Activated naive CD4-positive, alpha-beta T cell treated with anti-CD3 and anti-CD28 coated beads for 36 hours (primary cell): ENCODE measurements at regions not wholly inside any gene's neighbourhood (a gene's known extent, or its start where the extent isn't known, plus 50 kb on each side); places are given as distances from the start of the nearest gene placed in this dataset.

Source experiments
- CTCF ChIA-PET: fragments of 350-600 bp; sonication (Branson Sonifier 250); formaldehyde crosslinking; loops from one replicate; lab custom pipeline; 2021; ENCODE audit warnings: antibody characterized with exemption; lab: Charles Lee
- DNase-seq: peaks from one replicate; pipeline ENCODE4 v3.0.0-alpha.2; 2020
- H3K27ac Mint-ChIP-seq: one replicate; pipeline ENCODE4 v1.8.0; 2021; ENCODE audit warnings: mild to moderate bottlenecking, mixed read lengths
- H3K27me3 Mint-ChIP-seq: one replicate; pipeline ENCODE4 v1.8.0; 2021; ENCODE audit warnings: low read depth, mixed read lengths
- H3K36me3 Mint-ChIP-seq: one replicate; pipeline ENCODE4 v1.8.0; 2021; ENCODE audit warnings: low read depth, mixed read lengths
- H3K4me1 Mint-ChIP-seq: one replicate; pipeline ENCODE4 v1.8.0; 2021; ENCODE audit warnings: low read depth, mixed read lengths
- H3K4me3 Mint-ChIP-seq: one replicate; pipeline ENCODE4 v1.8.0; 2021; ENCODE audit warnings: mild to moderate bottlenecking, moderate library complexity, mixed read lengths
- H3K9me3 Mint-ChIP-seq: one replicate; pipeline ENCODE4 v1.8.0; 2021; ENCODE audit warnings: mixed read lengths
- intact Hi-C: fragments of 100-400 bp; cut with micrococcal nuclease; formaldehyde crosslinking; loops from one replicate; pipeline ENCODE4 v1.15.1; 2023

- H3K36me3 Mint-ChIP-seq: no peaks in the 10 kb centered on the region
- no peaks in the 10 kb centered on the region for H3K4me1 Mint-ChIP-seq
- intact Hi-C loops: no loop called here
- no peak for DNase-seq
- no peaks in the 10 kb centered on the region for H3K9me3 Mint-ChIP-seq
- H3K27me3 Mint-ChIP-seq: peaks cover 11% of the 10 kb centered on the region
- no peak overlapping the region for H3K4me3 Mint-ChIP-seq
- H3K27ac Mint-ChIP-seq: no peak overlapping the region
- CTCF ChIA-PET: no interaction called here
These were observed 145.9 kb upstream of the OPCML start for GRCh38 chr11:133678191-133678590.

GRCh38 chr11:133677387-133677786 lies 145.1 kb upstream of the OPCML start:
- H3K9me3 Mint-ChIP-seq: no peaks in the 10 kb centered on the region
- CTCF ChIA-PET: no interaction called here
- H3K27me3 Mint-ChIP-seq: peaks cover 11% of the 10 kb centered on the region
- no peak for DNase-seq
- intact Hi-C loops: no loop called here
- no peak overlapping the region for H3K27ac Mint-ChIP-seq
- no peaks in the 10 kb centered on the region for H3K4me1 Mint-ChIP-seq
- H3K36me3 Mint-ChIP-seq: no peaks in the 10 kb centered on the region
- no peak overlapping the region for H3K4me3 Mint-ChIP-seq

GRCh38 chr11:133676265-133676664 lies 144.0 kb upstream of the OPCML start:
- Mint-ChIP-seq H3K36me3 (no peaks in the 10 kb centered on the region), H3K9me3 (no peaks in the 10 kb centered on the region), H3K4me1 (no peaks in the 10 kb centered on the region), H3K27ac (no peak overlapping the region), H3K4me3 (no peak overlapping the region), H3K27me3 (peaks cover 6% of the 10 kb centered on the region)
- CTCF ChIA-PET: interaction anchor here (0.6 kb wide), 1 partner anchor 139 kb away, joined by 3 read pairs; no protein-coding TSS in a partner anchor
- intact Hi-C loops: no loop called here
- DNase-seq: no peak

- H3K9me3 Mint-ChIP-seq: no peaks in the 10 kb centered on the region
- intact Hi-C loops: no loop called here
- no peak overlapping the region for H3K27ac Mint-ChIP-seq
- no peak for DNase-seq
- H3K4me1 Mint-ChIP-seq: no peaks in the 10 kb centered on the region
- no peaks in the 10 kb centered on the region for H3K36me3 Mint-ChIP-seq
- H3K27me3 Mint-ChIP-seq: no peaks in the 10 kb centered on the region
- H3K4me3 Mint-ChIP-seq: no peak overlapping the region
- CTCF ChIA-PET: no interaction called here
These were observed 137.2 kb upstream of the OPCML start for GRCh38 chr11:133669371-133670053.

GRCh38 chr11:133663135-133663985 lies 131.1 kb upstream of the OPCML start:
- CTCF ChIA-PET: interaction anchor here (0.6 kb wide), 1 partner anchor 383 kb away, joined by 3 read pairs; no protein-coding TSS in a partner anchor
- Mint-ChIP-seq H3K4me3 (no peak overlapping the region), H3K36me3 (no peaks in the 10 kb centered on the region), H3K27ac (no peak overlapping the region), H3K27me3 (no peaks in the 10 kb centered on the region), H3K4me1 (no peaks in the 10 kb centered on the region), H3K9me3 (no peaks in the 10 kb centered on the region)
- intact Hi-C loops: no loop called here
- no peak for DNase-seq

GRCh38 chr11:133661846-133662245 lies 129.5 kb upstream of the OPCML start:
- no peaks in the 10 kb centered on the region for H3K4me1 Mint-ChIP-seq
- CTCF ChIA-PET: no interaction called here
- no peak overlapping the region for H3K4me3 Mint-ChIP-seq
- no peak for DNase-seq
- no peaks in the 10 kb centered on the region for H3K36me3 Mint-ChIP-seq
- intact Hi-C loops: no loop called here
- no peaks in the 10 kb centered on the region for H3K27me3 Mint-ChIP-seq
- H3K9me3 Mint-ChIP-seq: no peaks in the 10 kb centered on the region
- no peak overlapping the region for H3K27ac Mint-ChIP-seq

- Mint-ChIP-seq H3K27ac (no peak overlapping the region), H3K4me1 (no peaks in the 10 kb centered on the region), H3K36me3 (no peaks in the 10 kb centered on the region), H3K27me3 (no peaks in the 10 kb centered on the region), H3K4me3 (no peak overlapping the region), H3K9me3 (no peaks in the 10 kb centered on the region)
- no peak for DNase-seq
- CTCF ChIA-PET: no interaction called here
- intact Hi-C loops: no loop called here
These were observed 127.9 kb upstream of the OPCML start for GRCh38 chr11:133660202-133660568.

GRCh38 chr11:133659538-133660201 lies 127.4 kb upstream of the OPCML start:
- H3K4me3 Mint-ChIP-seq: no peak overlapping the region
- intact Hi-C loops: no loop called here
- CTCF ChIA-PET: no interaction called here
- H3K27me3 Mint-ChIP-seq: no peaks in the 10 kb centered on the region
- H3K9me3 Mint-ChIP-seq: no peaks in the 10 kb centered on the region
- H3K36me3 Mint-ChIP-seq: no peaks in the 10 kb centered on the region
- DNase-seq: no peak
- H3K4me1 Mint-ChIP-seq: no peaks in the 10 kb centered on the region
- H3K27ac Mint-ChIP-seq: no peak overlapping the region

GRCh38 chr11:133657054-133657453 lies 124.8 kb upstream of the OPCML start:
- intact Hi-C loops: no loop called here
- no peak overlapping the region for H3K27ac Mint-ChIP-seq
- no peaks in the 10 kb centered on the region for H3K9me3 Mint-ChIP-seq
- no peaks in the 10 kb centered on the region for H3K27me3 Mint-ChIP-seq
- no peaks in the 10 kb centered on the region for H3K4me1 Mint-ChIP-seq
- no peak overlapping the region for H3K4me3 Mint-ChIP-seq
- no peaks in the 10 kb centered on the region for H3K36me3 Mint-ChIP-seq
- no peak for DNase-seq
- CTCF ChIA-PET: no interaction called here

- Mint-ChIP-seq H3K36me3 (no peaks in the 10 kb centered on the region), H3K4me1 (no peaks in the 10 kb centered on the region), H3K27ac (no peak overlapping the region), H3K4me3 (no peak overlapping the region), H3K27me3 (no peaks in the 10 kb centered on the region), H3K9me3 (no peaks in the 10 kb centered on the region)
- CTCF ChIA-PET: no interaction called here
- no peak for DNase-seq
- intact Hi-C loops: no loop called here
These were observed 123.9 kb upstream of the OPCML start for GRCh38 chr11:133656082-133656635.

GRCh38 chr11:133654630-133655212 lies 122.4 kb upstream of the OPCML start:
- no peaks in the 10 kb centered on the region for H3K9me3 Mint-ChIP-seq
- no peak overlapping the region for H3K27ac Mint-ChIP-seq
- H3K4me3 Mint-ChIP-seq: no peak overlapping the region
- CTCF ChIA-PET: interaction anchor here (0.7 kb wide), 1 partner anchor 21 kb away, joined by 3 read pairs; no protein-coding TSS in a partner anchor
- intact Hi-C loops: no loop called here
- no peak for DNase-seq
- H3K27me3 Mint-ChIP-seq: no peaks in the 10 kb centered on the region
- no peaks in the 10 kb centered on the region for H3K4me1 Mint-ChIP-seq
- no peaks in the 10 kb centered on the region for H3K36me3 Mint-ChIP-seq

- no peaks in the 10 kb centered on the region for H3K9me3 Mint-ChIP-seq
- CTCF ChIA-PET: no interaction called here
- H3K4me3 Mint-ChIP-seq: no peak overlapping the region
- H3K27me3 Mint-ChIP-seq: no peaks in the 10 kb centered on the region
- DNase-seq: no peak
- intact Hi-C loops: no loop called here
- no peaks in the 10 kb centered on the region for H3K4me1 Mint-ChIP-seq
- no peaks in the 10 kb centered on the region for H3K36me3 Mint-ChIP-seq
- H3K27ac Mint-ChIP-seq: no peak overlapping the region
These were observed 121.0 kb upstream of the OPCML start for GRCh38 chr11:133653336-133653735.
